Esophagus muscularis mucosa (tissue), 4 donors: ENCODE measurements at regions not wholly inside any gene's neighbourhood (a gene's known extent, or its start where the extent isn't known, plus 50 kb on each side); places are given as distances from the start of the nearest gene placed in this dataset.
"Not testable (repeated sequence)": the region's sequence is repeated elsewhere in the genome, so short reads cannot be mapped to it uniquely, and the experiment has no call there.

Source experiments
- EP300 ChIP-seq: sonication (generic); formaldehyde crosslinking; IDR thresholded peaks from one replicate; pipeline ENCODE4 v1.6.1; 2017; ENCODE audit warnings: antibody characterized with exemption
- POLR2A ChIP-seq: fragments of 450-650 bp; IDR thresholded peaks from one replicate; pipeline ENCODE4 v1.6.1; 2017; ENCODE audit warnings: antibody characterized with exemption, moderate library complexity, mild to moderate bottlenecking, low read depth
- POLR2AphosphoS5 ChIP-seq, 2 donors: sonication (generic); formaldehyde crosslinking; IDR thresholded peaks; one replicate each; pipeline ENCODE4 v1.6.1; 2017; ENCODE audit warnings: antibody characterized with exemption in 2 of 2
- TF ChIP-seq, protein P1 (sequence below), 3 experiments: fragments of 200-600 bp in 2 of 3; fragments of 450-650 bp in 1 of 3; sonication (generic) in 2 of 3; IDR thresholded peaks; one replicate each; pipeline ENCODE4 v1.5.1; 2017 to 2019; ENCODE audit warnings: antibody characterized with exemption in 3 of 3, mild to moderate bottlenecking in 2 of 3, moderate library complexity in 1 of 3

DNA sequence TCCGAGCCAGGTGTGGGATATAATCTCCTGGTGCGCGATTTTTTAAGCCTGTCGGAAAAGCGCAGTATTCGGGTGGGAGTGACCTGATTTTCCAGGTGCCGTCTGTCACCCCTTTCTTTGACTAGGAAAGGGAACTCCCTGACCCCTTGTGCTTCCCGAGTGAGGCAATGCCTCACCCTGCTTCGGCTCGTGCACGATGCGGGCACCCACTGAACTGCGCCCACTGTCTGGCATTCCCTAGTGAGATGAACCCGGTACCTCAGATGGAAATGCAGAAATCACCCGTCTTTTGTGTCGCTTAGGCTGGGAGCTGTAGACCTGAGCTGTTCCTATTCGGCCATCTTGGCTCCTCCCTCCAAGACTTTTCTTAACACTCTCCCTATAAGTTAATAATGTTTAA is 1042.3 kb downstream of the EFNA5 start:
- TF ChIP-seq POLR2AphosphoS5 (IDR thresholded peaks at IDR 0.05); POLR2A; EP300: not testable (repeated sequence)
- TF ChIP-seq, protein P1, sequence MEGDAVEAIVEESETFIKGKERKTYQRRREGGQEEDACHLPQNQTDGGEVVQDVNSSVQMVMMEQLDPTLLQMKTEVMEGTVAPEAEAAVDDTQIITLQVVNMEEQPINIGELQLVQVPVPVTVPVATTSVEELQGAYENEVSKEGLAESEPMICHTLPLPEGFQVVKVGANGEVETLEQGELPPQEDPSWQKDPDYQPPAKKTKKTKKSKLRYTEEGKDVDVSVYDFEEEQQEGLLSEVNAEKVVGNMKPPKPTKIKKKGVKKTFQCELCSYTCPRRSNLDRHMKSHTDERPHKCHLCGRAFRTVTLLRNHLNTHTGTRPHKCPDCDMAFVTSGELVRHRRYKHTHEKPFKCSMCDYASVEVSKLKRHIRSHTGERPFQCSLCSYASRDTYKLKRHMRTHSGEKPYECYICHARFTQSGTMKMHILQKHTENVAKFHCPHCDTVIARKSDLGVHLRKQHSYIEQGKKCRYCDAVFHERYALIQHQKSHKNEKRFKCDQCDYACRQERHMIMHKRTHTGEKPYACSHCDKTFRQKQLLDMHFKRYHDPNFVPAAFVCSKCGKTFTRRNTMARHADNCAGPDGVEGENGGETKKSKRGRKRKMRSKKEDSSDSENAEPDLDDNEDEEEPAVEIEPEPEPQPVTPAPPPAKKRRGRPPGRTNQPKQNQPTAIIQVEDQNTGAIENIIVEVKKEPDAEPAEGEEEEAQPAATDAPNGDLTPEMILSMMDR (IDR thresholded peaks at IDR 0.05): not testable (repeated sequence)
